ENCODE measurements at regions not wholly inside any gene's neighbourhood (a gene's known extent, or its start where the extent isn't known, plus 50 kb on each side); places are given as distances from the start of the nearest gene placed in this dataset.

DNA sequence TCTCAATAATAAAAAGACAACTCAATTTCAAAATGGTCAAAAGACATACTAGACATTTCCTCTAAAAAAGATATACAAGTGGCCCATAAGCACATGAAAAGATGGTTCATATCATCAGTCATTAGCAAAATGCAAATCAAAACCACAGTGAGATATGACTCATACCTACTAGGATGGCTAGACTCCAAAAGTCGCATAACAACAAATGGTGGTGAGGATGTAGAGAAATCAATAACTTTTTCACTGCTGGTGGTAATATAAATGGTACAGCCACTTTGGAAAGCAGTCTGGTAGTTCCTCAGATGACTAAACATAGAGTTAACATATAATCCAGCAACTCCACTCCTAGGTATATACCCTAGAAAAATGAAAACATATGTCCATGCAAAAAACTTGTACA, 242.3 kb upstream of the NOL4 start:
- TF ChIP-seq, protein P1, sequence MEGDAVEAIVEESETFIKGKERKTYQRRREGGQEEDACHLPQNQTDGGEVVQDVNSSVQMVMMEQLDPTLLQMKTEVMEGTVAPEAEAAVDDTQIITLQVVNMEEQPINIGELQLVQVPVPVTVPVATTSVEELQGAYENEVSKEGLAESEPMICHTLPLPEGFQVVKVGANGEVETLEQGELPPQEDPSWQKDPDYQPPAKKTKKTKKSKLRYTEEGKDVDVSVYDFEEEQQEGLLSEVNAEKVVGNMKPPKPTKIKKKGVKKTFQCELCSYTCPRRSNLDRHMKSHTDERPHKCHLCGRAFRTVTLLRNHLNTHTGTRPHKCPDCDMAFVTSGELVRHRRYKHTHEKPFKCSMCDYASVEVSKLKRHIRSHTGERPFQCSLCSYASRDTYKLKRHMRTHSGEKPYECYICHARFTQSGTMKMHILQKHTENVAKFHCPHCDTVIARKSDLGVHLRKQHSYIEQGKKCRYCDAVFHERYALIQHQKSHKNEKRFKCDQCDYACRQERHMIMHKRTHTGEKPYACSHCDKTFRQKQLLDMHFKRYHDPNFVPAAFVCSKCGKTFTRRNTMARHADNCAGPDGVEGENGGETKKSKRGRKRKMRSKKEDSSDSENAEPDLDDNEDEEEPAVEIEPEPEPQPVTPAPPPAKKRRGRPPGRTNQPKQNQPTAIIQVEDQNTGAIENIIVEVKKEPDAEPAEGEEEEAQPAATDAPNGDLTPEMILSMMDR (IDR thresholded peaks at IDR 0.05): no peak
- TF ChIP-seq POLR2A (IDR thresholded peaks at IDR 0.05): no peak
